ENCODE measurements at regions not wholly inside any gene's neighbourhood (a gene's known extent, or its start where the extent isn't known, plus 50 kb on each side); places are given as distances from the start of the nearest gene placed in this dataset.

DNA sequence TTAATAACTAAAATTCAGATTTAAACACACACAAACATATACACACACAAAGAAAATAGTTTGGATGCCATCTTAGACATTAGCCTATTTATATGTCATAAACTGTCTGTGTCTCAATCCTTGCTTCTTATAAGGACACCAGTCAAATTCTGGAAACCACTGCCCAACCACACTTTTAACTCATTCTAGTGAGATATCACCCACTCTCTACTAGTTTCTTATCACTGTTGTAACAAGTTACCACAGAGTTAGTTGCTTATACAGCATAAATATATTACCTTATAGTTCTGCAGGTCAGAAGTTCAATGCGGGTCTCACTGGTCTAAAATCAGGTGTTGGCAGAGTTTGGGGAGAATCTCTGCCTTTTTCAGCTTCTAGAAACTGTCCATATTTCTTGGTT, 239.1 kb downstream of the MTX2 start:
- no peak for DNase-seq

GRCh38 chr2:176508984-176509740, 239.9 kb downstream of the MTX2 start:
- DNase-seq = no peak

- DNase-seq = no peak
Measured at GRCh38 chr2:176514276-176514675, 245.0 kb downstream of the MTX2 start.

GRCh38 chr2:176514805-176515500, 245.7 kb downstream of the MTX2 start:
- DNase-seq = no peak

DNA sequence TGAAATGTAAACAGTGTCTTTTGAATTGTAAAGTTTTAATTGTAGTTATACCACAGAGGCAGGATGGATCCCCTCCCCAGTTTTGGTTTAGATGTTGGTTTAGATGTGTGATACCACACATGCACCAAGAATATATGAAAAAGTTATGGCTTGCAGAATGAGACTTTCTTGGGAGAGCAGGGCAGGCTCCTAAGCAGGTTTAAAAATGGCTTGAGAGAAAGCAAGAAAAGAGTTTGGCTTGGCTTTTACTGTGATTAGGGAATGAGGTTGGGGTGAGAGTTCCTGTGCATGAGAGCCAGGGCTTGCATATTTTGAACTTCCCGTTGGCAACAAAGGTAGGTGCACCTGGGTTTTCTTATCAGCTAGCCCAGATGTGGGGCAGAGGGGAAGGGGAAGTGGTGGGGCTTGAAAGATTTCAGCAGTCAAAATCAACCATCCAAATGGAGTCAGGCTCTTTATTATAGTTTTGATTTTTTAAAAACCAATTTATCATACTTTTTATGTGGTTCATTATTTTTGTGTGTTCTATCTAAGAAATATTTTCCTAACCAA, 246.9 kb downstream of the MTX2 start:
- no peak for DNase-seq

- DNase-seq = no peak
Measured at GRCh38 chr2:176518823-176519222, 249.6 kb downstream of the MTX2 start.

GRCh38 chr2:176521878-176522670, 252.8 kb downstream of the MTX2 start:
- DNase-seq = no peak

GRCh38 chr2:176525086-176525485, 255.8 kb downstream of the MTX2 start:
- no peak for DNase-seq

DNA sequence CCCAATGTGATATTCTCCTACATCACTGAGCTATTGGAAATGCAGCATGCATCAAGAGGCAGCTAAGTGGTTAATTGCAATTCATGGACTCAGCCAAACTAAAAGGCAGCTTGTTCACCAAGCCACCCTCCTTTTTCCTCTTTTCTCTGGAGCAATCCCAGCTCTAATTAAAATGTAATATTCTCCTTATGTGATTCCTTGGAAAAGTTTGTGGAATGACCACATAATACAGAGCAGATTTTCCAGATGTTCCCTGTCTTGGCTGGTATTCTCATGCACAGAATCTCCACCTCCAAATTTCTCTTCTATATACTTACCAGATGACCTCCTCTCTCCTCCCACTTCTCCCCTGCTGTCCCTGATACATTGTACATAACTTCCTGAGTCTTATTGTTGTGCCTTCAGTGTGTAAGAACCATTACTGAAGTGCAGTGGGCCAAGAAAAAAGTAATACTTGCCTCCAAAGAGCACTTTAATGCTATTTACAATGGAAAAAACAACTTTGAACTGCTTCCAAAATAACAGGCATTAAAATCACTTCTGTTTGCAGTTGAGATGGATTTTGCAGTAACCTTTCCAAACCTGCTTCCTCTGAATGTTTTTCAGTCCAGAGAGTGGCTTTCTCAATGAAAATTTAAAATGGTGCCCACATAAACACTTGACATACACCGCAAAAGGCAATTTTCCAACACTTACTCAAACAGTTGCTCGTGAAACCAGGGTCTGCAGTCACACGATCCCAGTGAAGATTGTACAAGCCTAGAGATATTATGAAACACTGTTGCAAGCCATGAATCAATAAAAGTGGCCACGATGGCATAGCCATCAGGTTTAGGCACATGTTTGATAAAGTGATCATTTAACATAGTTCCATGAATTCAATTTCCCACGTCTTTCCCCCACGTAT, 258.0 kb downstream of the MTX2 start:
- no peak for DNase-seq

DNA sequence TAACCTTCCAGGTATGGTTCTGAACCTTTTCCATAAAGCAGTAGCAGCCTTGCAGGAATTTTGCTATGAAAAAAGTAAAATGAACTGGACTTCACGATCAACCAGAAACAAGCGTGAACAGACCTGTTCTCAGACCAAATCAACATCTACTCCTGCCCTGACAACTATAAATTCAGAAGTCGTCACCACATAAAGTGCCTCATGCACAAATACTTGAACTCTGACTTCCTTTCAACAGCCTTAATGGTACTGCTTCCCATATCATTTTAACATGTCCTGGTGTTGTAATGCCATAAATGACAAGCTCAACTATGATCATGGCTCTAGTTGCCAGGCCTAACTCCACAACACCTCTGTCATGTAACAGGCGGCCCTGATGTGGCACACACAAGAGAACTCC, 262.4 kb downstream of the MTX2 start:
- DNase-seq = no peak

GRCh38 chr2:176533505-176534193, 264.4 kb downstream of the MTX2 start:
- no peak for DNase-seq

- DNase-seq = no peak
Measured at GRCh38 chr2:176534798-176535466, 265.7 kb downstream of the MTX2 start.

- no peak for DNase-seq
Measured at GRCh38 chr2:176535467-176536113, 266.3 kb downstream of the MTX2 start.

DNA sequence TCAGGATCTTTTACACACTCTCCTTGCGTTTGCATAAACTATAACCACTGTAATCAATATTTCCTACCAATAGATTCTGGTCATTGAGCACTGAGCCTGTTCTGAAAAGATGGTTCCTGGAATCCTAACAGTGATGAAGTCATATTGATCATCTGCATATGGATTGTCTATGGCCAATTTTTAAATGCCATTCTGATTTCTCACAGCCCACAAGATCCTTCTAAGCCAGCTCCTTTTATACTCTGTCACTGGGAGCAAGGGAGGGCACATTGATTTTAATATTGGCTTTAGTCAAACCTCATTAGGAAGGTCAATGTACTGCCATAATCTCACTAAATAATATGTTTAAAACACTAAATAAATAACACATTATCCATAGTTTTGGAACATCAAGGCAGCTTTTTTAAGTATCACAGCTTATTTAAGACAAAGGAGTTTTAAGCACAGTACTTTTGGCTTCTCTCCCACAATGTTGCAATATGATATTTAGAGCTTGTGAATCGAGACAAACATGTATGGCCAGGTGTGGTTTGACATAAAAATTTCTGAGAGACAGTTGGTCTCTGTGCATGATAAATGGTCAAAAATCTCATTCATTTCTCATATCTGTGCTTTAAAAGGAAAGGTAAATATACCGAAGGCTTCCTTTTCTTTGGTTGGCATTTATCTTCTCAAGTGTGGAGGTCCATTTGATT, 267.3 kb downstream of the MTX2 start:
- DNase-seq = no peak

DNA sequence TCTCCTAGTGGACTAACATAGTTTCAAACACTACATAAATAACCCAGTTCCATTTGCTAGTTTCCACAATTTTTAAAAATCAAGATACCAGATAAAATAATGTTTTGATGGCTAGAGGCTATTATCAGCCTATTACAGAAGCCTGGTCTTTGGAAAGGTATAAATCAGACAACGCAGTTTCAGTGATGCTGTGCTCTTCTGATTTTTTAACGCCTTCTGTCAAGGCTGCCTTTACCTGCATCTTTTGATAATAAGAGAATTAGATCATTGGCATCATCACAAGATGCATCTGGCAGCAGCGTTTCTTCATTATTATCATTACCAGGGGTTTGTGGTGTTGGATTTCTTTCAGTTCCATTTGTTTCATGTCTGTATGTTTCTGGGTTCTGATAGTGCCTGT, 268.7 kb downstream of the MTX2 start:
- no peak for DNase-seq

DNA sequence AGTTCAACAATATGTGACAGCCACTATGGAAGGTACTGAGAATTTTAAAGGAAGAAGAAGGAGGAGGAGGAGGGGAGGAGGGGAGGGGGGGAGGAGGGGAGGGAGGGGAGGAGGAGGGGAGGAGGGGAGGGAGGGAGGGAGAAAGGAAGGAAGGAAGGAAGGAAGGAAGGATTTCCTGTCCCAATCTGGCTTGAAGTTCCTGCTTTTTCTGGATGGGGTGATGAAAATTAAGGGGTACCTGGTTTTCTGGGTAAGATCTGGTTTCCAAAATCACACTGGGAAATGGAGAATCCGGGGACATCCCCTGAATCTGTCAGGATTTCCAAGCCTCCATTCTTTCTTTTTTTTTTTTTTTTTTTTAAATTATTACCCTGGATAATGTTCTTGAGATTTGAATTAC, 271.8 kb downstream of the MTX2 start:
- DNase-seq = no peak

DNA sequence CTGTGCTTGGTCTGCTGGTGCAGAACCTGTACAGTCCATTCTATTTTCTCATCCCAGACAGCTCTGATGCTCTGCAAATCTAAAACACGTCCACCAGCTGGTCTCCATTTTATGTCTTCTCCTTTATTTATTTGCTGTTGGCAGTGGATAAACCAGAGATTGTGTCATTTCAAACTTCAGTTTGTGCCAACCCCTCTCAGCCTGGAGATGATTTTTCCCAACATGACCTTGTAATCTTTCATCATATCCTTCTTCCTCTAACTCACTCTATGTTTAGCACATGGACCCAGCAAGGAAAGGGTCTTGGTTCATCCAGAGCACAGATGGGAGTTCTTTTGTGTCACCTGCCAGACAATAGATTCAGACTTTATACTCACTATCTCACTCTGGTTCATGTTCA, 273.2 kb downstream of the MTX2 start:
- DNase-seq = no peak

DNA sequence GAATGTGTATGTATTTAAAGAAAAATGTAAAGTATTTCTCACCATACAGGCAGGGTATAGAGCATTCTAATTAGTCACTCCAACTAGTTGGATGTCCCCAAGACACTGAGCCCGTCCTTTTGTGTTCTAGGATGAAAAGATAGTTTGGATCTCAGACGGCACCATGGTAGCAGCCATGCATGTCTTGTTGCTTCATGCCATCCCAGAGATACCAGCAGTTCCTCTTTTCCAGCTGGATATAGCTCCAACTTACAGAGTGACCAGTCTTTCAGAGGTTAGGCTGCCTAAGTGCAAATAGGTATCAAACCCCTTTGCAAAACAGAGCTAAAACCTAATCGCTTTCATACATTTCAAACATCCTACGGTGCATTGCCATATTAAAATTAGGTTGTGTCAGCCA, 275.3 kb downstream of the MTX2 start:
- DNase-seq = no peak

DNA sequence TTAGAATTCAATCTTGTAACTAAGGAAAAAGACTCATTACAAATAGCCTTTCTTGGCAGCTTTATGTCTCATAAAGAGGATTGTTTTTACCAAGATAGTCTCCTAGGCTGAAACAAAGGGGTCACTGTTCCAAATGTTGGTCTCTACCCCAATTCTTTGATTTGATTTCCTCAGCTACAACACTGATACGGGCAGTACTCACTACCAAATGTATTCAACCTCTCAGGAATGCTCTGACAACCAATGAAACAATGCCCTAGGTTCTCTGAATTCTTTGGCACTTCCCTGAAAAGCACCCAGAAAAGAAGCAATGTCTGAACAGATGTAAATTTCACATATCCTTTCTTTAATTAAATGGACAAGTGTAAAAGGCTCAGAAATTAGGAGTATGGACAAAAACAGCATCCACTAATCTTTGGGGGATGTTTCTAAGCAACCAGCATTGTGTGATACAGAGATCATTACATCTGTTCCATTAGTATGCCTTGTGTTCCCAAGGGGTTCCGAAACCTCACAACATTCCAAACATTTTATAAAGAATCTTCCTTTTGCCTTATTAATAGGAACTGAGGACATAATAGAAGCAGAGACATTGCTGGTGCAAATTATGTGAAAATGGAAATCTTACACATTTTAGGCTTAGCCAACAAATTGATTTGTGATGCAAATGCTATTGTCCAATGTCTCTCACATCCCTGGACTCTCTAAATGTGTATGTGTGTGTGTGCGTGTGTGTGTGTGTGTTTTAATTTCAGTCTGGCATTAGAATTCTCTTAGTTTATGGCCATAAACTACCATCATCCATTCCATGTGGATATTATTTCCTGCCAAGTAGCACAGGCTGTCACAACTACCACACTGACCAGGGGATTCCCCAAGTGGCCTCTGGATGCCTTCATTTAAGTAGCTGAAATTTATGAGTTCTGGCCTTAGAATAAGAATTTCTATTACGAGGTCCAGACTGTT, 276.0 kb downstream of the MTX2 start:
- DNase-seq = no peak

Measured in CD4-positive, alpha-beta T cell treated with Interleukin-12 subunit alpha and Interleukin-12 subunit beta, for 1 hour (primary cell).